ENCODE measurements at regions not wholly inside any gene's neighbourhood (a gene's known extent, or its start where the extent isn't known, plus 50 kb on each side); places are given as distances from the start of the nearest gene placed in this dataset.

GRCh38 chr6:169850746-169851145 is 99.3 kb downstream of the ERMARD start:
- TF ChIP-seq CTCF (conservative IDR thresholded peaks at IDR 0.05; ENCODE audit: low read depth, low read length) (no peak), EZH2 (IDR thresholded peaks at IDR 0.05; ENCODE audit: borderline replicate concordance, low read depth, low read length, poor library complexity, severe bottlenecking) (no peak)
